NAMALWA (cell line): ENCODE measurements at regions not wholly inside any gene's neighbourhood (a gene's known extent, or its start where the extent isn't known, plus 50 kb on each side); places are given as distances from the start of the nearest gene placed in this dataset.
"Not testable (repeated sequence)": the region's sequence is repeated elsewhere in the genome, so short reads cannot be mapped to it uniquely, and the experiment has no call there.

Experiments used
- DNase-seq: peaks from one replicate; pipeline ENCODE4 v3.0.0-alpha.2; 2015; ENCODE audit warnings: low spot score

DNA sequence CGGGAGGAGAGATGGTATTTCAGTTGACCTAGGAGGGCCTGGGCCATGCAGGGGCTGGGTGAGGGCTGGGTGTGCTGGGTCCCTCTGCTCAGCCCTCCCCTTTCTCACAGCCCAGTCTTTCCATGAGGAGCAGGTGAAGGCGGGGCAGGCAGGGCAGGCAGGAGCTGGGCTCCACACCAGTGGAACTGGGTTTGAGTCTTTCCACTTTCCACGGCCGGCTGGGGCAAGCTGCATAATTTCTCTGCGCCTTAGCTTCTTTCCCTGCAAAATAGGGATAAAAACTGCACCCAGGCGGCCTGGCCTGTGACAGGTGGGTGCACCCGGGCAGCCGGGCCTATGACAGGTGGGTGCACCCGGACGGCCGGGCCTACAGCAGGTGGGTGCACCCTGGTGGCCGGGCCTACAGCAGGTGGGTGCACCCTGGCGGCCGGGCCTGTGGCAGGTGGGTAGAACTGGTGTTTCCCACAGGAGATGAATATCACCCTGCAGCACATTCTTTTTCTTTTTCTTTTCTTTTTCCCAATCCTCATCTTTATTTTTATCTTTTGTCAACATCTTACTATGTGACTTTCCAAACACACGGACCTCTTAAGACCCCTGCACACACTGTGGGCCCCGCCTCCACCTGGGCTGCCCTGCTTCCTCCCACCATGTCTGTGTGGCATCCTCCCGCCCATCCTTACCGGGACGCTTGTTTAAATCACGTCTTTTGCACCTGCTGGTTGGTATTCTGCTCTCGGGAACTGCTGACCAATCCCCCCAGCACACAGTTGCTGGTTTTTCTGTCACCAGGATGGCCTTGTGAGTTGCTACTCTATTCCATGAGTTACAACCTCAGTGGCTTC, 111.3 kb downstream of the NPIPB11 start:
- peak; percentile 19 for DNase-seq

GRCh38 chr16:29294400-29294933, 112.0 kb downstream of the NPIPB11 start:
- not testable (repeated sequence) for DNase-seq

- DNase-seq = not testable (repeated sequence)
These were observed 113.0 kb downstream of the NPIPB11 start for GRCh38 chr16:29293545-29293944.

- DNase-seq = not testable (repeated sequence)
These were observed 113.5 kb downstream of the NPIPB11 start for GRCh38 chr16:29292952-29293471.

DNA sequence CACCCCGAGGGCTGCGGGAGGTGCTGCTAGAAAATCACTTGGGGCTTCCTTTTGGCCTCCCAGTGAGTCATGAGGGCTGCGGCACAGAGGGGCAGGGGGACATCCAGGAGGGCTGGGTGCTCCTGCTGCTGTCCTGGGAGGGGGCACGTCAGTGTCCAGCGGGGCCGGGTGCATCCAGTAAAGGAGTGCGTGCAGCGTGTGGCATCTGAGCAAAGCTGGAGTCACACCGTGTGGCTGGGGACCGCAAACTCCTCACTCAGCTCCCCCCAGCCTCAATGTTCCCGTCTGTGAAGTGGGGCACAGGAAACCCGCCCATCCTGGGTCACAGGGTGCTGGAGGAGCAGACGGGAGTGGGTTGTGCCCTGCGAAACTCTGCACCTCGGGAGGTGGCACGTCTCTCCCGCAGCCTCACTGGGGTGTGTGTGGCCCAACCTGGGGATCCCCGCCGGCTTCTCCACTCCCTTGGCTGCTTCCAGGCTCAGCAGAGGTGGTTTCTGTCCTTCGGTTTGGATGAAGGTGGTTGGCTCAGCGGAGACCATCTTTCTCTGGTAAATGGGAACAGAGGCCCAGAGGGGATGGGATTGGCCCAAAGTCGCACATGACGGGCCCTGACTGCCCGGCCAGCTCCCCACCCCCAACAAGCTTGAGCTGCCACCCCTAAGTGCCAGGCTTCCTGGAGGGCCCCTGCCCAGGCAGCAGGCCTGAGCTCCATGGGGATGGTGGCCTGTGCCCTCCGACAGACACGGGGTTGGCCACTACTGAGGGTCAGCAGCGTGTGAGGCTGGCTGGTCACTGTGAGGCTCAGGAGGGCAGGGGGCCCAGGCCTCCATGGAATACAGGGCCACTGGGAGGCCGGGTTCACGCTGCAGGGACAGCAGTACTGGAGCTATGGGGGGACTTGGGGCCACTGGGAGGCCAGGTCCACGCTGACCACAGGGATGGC, 114.9 kb downstream of the NPIPB11 start:
- not testable (repeated sequence) for DNase-seq

GRCh38 chr16:29290631-29291247, 115.8 kb downstream of the NPIPB11 start:
- DNase-seq = no peak

DNA sequence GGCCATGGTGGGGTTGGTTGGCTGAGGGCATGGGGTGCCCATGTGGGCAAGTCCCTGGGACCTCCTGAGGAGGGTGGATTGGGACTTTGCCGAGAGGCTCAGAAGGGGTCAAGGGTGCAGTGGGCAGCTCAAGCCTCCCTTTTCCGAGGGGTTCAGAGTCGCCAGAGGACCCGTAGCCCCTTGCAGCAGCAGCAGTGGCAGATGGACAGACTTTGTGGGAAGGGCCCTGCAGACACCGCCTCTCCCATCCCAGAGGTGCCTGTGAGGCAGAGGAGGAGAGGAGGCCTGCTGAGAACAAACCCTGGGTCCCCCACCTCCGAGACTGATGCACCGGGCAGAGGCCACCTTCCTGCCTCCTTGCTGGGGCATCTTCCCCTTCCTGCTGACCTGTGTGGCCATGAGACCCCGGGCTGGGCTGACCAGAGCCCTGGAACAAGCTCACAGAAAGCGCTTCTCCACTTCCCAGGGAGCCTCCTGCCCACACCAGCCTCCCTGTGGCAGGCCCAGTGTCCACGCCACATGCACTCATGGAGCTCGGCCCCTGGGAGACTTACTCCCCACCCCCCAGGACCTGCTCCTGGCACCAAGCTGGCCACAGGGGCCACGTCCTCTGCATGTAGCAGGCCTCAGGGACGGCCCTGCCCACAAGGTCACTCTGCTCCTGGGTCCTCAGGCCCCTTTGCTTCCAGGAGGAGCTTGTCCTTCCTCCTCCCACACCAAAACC, 116.8 kb downstream of the NPIPB11 start:
- not testable (repeated sequence) for DNase-seq

GRCh38 chr16:29288711-29289474, 117.6 kb downstream of the NPIPB11 start:
- DNase-seq = not testable (repeated sequence)

DNA sequence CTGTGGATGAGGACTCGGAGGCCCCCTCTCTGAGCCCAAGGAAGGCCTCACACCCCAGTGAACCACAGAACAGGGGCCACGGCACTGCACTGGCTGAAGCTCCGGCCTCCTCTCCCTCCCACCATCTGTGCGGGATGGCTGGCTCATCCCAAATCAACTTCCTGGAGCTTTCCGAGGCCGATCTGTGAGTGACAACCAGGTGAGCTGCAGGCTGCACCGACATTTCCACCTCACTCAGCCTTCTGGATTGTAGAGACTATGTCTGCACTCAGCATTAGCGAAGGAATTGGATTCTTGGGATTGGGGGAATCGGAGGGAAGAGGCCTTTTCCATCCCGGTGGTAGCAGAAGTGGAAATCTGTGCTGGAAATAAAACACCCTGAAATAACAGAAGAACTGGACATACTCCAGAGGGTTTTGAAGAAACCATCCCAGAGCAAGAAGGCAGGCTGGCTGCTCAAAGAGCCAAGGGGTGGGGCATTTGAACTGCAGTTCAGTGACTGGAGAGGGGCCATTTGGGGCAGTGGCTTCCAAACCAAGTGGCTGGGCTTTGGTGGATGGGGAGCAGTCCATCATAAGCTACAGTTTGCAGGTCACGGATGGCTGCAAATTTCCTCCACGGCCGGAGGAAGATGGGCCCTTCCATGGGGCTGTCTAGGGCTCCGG, 118.5 kb downstream of the NPIPB11 start:
- not testable (repeated sequence) for DNase-seq

DNA sequence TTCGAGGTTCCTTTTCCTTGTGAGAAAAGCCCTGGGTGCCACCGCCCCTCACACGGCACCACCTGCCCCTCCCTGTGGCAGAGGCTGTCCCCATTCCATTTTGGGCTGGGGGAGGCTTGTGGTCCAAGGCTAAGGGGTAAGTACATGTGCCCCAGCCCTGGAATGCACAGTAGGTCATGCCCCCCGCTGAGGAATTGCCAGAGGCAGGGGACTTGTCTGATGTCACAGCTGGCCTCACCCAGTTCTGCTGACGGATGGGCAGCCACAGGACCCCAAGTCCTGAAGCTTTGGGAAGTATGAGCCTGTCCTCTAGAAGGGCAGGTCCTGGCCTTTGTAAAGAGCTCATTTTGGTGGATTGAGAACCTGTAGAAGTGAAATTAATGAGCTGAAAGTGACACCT, 119.3 kb downstream of the NPIPB11 start:
- not testable (repeated sequence) for DNase-seq

- not testable (repeated sequence) for DNase-seq
These were observed 119.7 kb downstream of the NPIPB11 start for GRCh38 chr16:29286796-29287195.

- not testable (repeated sequence) for DNase-seq
These were observed 120.3 kb downstream of the NPIPB11 start for GRCh38 chr16:29286161-29286560.

GRCh38 chr16:29285151-29285885, 121.2 kb downstream of the NPIPB11 start:
- not testable (repeated sequence) for DNase-seq

GRCh38 chr16:29284723-29285122, 121.8 kb downstream of the NPIPB11 start:
- DNase-seq = not testable (repeated sequence)

GRCh38 chr16:29284159-29284558, 122.4 kb downstream of the NPIPB11 start:
- not testable (repeated sequence) for DNase-seq

- DNase-seq = not testable (repeated sequence)
These were observed 128.2 kb downstream of the NPIPB11 start for GRCh38 chr16:29278097-29278871.

DNA sequence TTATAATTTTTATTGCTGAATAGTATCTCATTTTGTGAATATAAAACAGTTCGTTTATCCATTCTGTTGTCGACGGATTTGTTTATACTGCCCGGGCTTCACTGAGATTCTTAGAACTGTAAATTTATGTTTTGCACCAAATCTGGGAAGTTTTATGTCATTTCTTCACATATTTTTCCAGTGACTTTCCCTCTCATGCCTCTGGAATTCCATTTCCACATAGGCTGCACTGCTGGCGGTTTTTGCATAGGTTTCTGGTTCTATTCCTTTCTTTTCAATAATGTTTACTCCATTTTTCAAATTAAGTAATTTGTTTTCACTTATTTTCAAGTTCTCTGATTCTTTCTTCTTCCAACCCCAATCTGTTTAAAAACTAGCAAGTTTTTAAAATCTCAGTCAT, 130.1 kb downstream of the NPIPB11 start:
- not testable (repeated sequence) for DNase-seq
